ENCODE measurements at regions not wholly inside any gene's neighbourhood (a gene's known extent, or its start where the extent isn't known, plus 50 kb on each side); places are given as distances from the start of the nearest gene placed in this dataset.

GRCh38 chr1:58430421-58431275 lies 115.9 kb downstream of the OMA1 start:
- no peak for ATAC-seq
- Mint-ChIP-seq H3K27ac (no peak overlapping the region), H3K4me1 (no peaks in the 10 kb centered on the region), H3K4me3 (no peak overlapping the region), H3K9me3 (peaks cover 5% of the 10 kb centered on the region), H3K36me3 (no peaks in the 10 kb centered on the region)
- no peak for DNase-seq (ENCODE audit: low spot score in 2 of 2)

- DNase-seq (ENCODE audit: low spot score in 2 of 2) (no peak), ATAC-seq (no peak)
- Mint-ChIP-seq H3K4me3 (no peak overlapping the region), H3K4me1 (no peaks in the 10 kb centered on the region), H3K36me3 (no peaks in the 10 kb centered on the region), H3K9me3 (peaks cover 5% of the 10 kb centered on the region), H3K27ac (no peak overlapping the region)
Measured at GRCh38 chr1:58426918-58427317, 119.6 kb downstream of the OMA1 start.

GRCh38 chr1:58422436-58422835 lies 124.1 kb downstream of the OMA1 start:
- DNase-seq (ENCODE audit: low spot score in 2 of 2) (no peak), ATAC-seq (no peak)
- Mint-ChIP-seq H3K9me3 (no peaks in the 10 kb centered on the region), H3K36me3 (no peaks in the 10 kb centered on the region), H3K4me1 (no peaks in the 10 kb centered on the region), H3K27ac (no peak overlapping the region), H3K4me3 (no peak overlapping the region)

- no peaks in the 10 kb centered on the region for H3K4me1 Mint-ChIP-seq
- no peak overlapping the region for H3K27ac Mint-ChIP-seq
- H3K4me3 Mint-ChIP-seq, result no peak overlapping the region
- ATAC-seq (no peak), DNase-seq (ENCODE audit: low spot score in 2 of 2) (no peak)
- H3K36me3 Mint-ChIP-seq, result no peaks in the 10 kb centered on the region
- no peaks in the 10 kb centered on the region for H3K9me3 Mint-ChIP-seq
Measured at GRCh38 chr1:58418283-58419228, 128.0 kb downstream of the OMA1 start.

GRCh38 chr1:58412071-58412580 lies 134.4 kb downstream of the OMA1 start:
- ATAC-seq (no peak), DNase-seq (ENCODE audit: low spot score in 2 of 2) (no peak)
- H3K27ac Mint-ChIP-seq, result no peak overlapping the region
- H3K9me3 Mint-ChIP-seq, result no peaks in the 10 kb centered on the region
- no peaks in the 10 kb centered on the region for H3K36me3 Mint-ChIP-seq
- no peak overlapping the region for H3K4me3 Mint-ChIP-seq
- no peaks in the 10 kb centered on the region for H3K4me1 Mint-ChIP-seq

GRCh38 chr1:58409890-58410289 lies 136.6 kb downstream of the OMA1 start:
- Mint-ChIP-seq H3K4me3 (no peak overlapping the region), H3K36me3 (no peaks in the 10 kb centered on the region), H3K9me3 (no peaks in the 10 kb centered on the region), H3K4me1 (no peaks in the 10 kb centered on the region), H3K27ac (no peak overlapping the region)
- ATAC-seq (no peak), DNase-seq (ENCODE audit: low spot score in 2 of 2) (no peak)

GRCh38 chr1:58409336-58409735 lies 137.2 kb downstream of the OMA1 start:
- Mint-ChIP-seq H3K9me3 (no peaks in the 10 kb centered on the region), H3K4me1 (no peaks in the 10 kb centered on the region), H3K4me3 (no peak overlapping the region), H3K27ac (no peak overlapping the region), H3K36me3 (no peaks in the 10 kb centered on the region)
- no peak for ATAC-seq
- DNase-seq (ENCODE audit: low spot score in 2 of 2), result no peak

- no peak overlapping the region for H3K27ac Mint-ChIP-seq
- no peak for DNase-seq (ENCODE audit: low spot score in 2 of 2)
Measured at GRCh38 chr1:58406301-58407071, 140.0 kb downstream of the OMA1 start.

GRCh38 chr1:58405660-58406059 lies 140.9 kb downstream of the OMA1 start:
- Mint-ChIP-seq H3K4me3 (no peak overlapping the region), H3K9me3 (no peaks in the 10 kb centered on the region), H3K36me3 (no peaks in the 10 kb centered on the region), H3K27ac (no peak overlapping the region), H3K4me1 (no peaks in the 10 kb centered on the region)
- ATAC-seq (no peak), DNase-seq (ENCODE audit: low spot score in 2 of 2) (no peak)

More at GRCh38 chr1:58406301-58407071, 140.0 kb downstream of the OMA1 start:
- Mint-ChIP-seq H3K4me3 (no peak overlapping the region), H3K9me3 (no peaks in the 10 kb centered on the region), H3K4me1 (no peaks in the 10 kb centered on the region), H3K36me3 (no peaks in the 10 kb centered on the region)
- no peak for ATAC-seq

GRCh38 chr1:58403894-58404293 lies 142.6 kb downstream of the OMA1 start:
- ATAC-seq (no peak), DNase-seq (ENCODE audit: low spot score in 2 of 2) (no peak)
- H3K4me3 Mint-ChIP-seq, result no peak overlapping the region
- H3K27ac Mint-ChIP-seq, result no peak overlapping the region
- H3K4me1 Mint-ChIP-seq, result no peaks in the 10 kb centered on the region
- no peaks in the 10 kb centered on the region for H3K9me3 Mint-ChIP-seq
- no peaks in the 10 kb centered on the region for H3K36me3 Mint-ChIP-seq

- H3K27ac Mint-ChIP-seq, result no peak overlapping the region
- H3K4me1 Mint-ChIP-seq, result no peaks in the 10 kb centered on the region
- H3K4me3 Mint-ChIP-seq, result no peak overlapping the region
- H3K9me3 Mint-ChIP-seq, result no peaks in the 10 kb centered on the region
- H3K36me3 Mint-ChIP-seq, result no peaks in the 10 kb centered on the region
- no peak for ATAC-seq
- no peak for DNase-seq (ENCODE audit: low spot score in 2 of 2)
Measured at GRCh38 chr1:58402444-58402843, 144.1 kb downstream of the OMA1 start.

GRCh38 chr1:58401991-58402390 lies 144.5 kb downstream of the OMA1 start:
- DNase-seq (ENCODE audit: low spot score in 2 of 2), result no peak
- Mint-ChIP-seq H3K4me1 (no peaks in the 10 kb centered on the region), H3K4me3 (no peak overlapping the region), H3K27ac (no peak overlapping the region), H3K36me3 (no peaks in the 10 kb centered on the region), H3K9me3 (no peaks in the 10 kb centered on the region)
- no peak for ATAC-seq

GRCh38 chr1:58399176-58399575 lies 147.3 kb downstream of the OMA1 start:
- ATAC-seq, result no peak

GRCh38 chr1:58398714-58399113 lies 147.8 kb downstream of the OMA1 start:
- no peaks in the 10 kb centered on the region for H3K9me3 Mint-ChIP-seq
- no peak overlapping the region for H3K4me3 Mint-ChIP-seq
- H3K27ac Mint-ChIP-seq, result no peak overlapping the region
- no peak for DNase-seq (ENCODE audit: low spot score in 2 of 2)
- H3K4me1 Mint-ChIP-seq, result no peaks in the 10 kb centered on the region
- no peaks in the 10 kb centered on the region for H3K36me3 Mint-ChIP-seq
- ATAC-seq, result no peak

More at GRCh38 chr1:58399176-58399575, 147.3 kb downstream of the OMA1 start:
- Mint-ChIP-seq H3K9me3 (no peaks in the 10 kb centered on the region), H3K4me1 (no peaks in the 10 kb centered on the region), H3K4me3 (no peak overlapping the region), H3K27ac (no peak overlapping the region), H3K36me3 (no peaks in the 10 kb centered on the region)
- no peak for DNase-seq (ENCODE audit: low spot score in 2 of 2)

Data from stimulated activated effector memory CD8-positive, alpha-beta T cell treated with anti-CD3 and anti-CD28 coated beads, Interleukin-12 subunit alpha, Interleukin-12 subunit beta, amount 100 ng/mL, for 72 hours (primary cell).